Loucy (cell line): ENCODE measurements at regions not wholly inside any gene's neighbourhood (a gene's known extent, or its start where the extent isn't known, plus 50 kb on each side); places are given as distances from the start of the nearest gene placed in this dataset.

Experiments used
- H2AFZ ChIP-seq: fragments of 200-600 bp; sonication (generic); 2 replicates; pipeline ENCODE4 v1.6.0; 2016; ENCODE audit warnings: antibody characterized with exemption, mild to moderate bottlenecking, low read length, moderate library complexity
- H3F3A ChIP-seq: fragments of 200-600 bp; 2 replicates; pipeline ENCODE4 v1.6.0; 2016; ENCODE audit warnings: antibody characterized with exemption, low read depth, mild to moderate bottlenecking
- H3K27me3 ChIP-seq: fragments of 200-600 bp; sonication (generic); 2 replicates; pipeline ENCODE4 v1.6.1; 2014; ENCODE audit warnings: low read length, mild to moderate bottlenecking; ENCODE audit not compliant: insufficient read depth, poor library complexity, severe bottlenecking
- H3K36me3 ChIP-seq: fragments of 200-600 bp; sonication (generic); 2 replicates; pipeline ENCODE4 v1.6.1; 2016; ENCODE audit warnings: low read length; ENCODE audit not compliant: insufficient read depth
- H3K4me1 ChIP-seq: fragments of 200-600 bp; sonication (generic); 2 replicates; pipeline ENCODE4 v1.5.1; 2014; ENCODE audit warnings: low read length, mild to moderate bottlenecking; ENCODE audit not compliant: insufficient read depth, poor library complexity, severe bottlenecking
- H3K4me2 ChIP-seq: fragments of 200-600 bp; sonication (generic); 2 replicates; pipeline ENCODE4 v1.6.0; 2014; ENCODE audit warnings: antibody characterized with exemption, low read length, low read depth, mild to moderate bottlenecking; ENCODE audit not compliant: poor library complexity, severe bottlenecking
- H3K4me3 ChIP-seq: fragments of 200-600 bp; sonication (generic); 2 replicates; pipeline ENCODE4 v1.5.1; 2014; ENCODE audit warnings: low read length, mild to moderate bottlenecking, mixed read lengths; ENCODE audit not compliant: poor library complexity, severe bottlenecking
- H3K79me2 ChIP-seq: fragments of 200-600 bp; sonication (generic); 2 replicates; pipeline ENCODE4 v1.6.1; 2014; ENCODE audit warnings: low read length; ENCODE audit not compliant: insufficient read depth
- H3K9ac ChIP-seq: fragments of 200-600 bp; sonication (generic); 2 replicates; pipeline ENCODE4 v1.6.0; 2014; ENCODE audit warnings: mild to moderate bottlenecking, low read depth, low read length, moderate library complexity; ENCODE audit not compliant: poor library complexity, severe bottlenecking
- H3K9me2 ChIP-seq: fragments of 200-600 bp; sonication (generic); replicated peaks from 2 replicates; pipeline ENCODE4 v1.6.1; 2016; ENCODE audit warnings: low read depth, low read length, mixed read lengths
- H3K9me3 ChIP-seq: fragments of 200-600 bp; sonication (generic); 2 replicates; pipeline ENCODE4 v1.6.1; 2014; ENCODE audit warnings: mild to moderate bottlenecking, antibody characterized with exemption, low read length, low read depth; ENCODE audit not compliant: insufficient read depth
- H4K20me1 ChIP-seq: fragments of 200-600 bp; sonication (generic); 2 replicates; pipeline ENCODE4 v1.6.0; 2014; ENCODE audit warnings: antibody characterized with exemption, low read length, mild to moderate bottlenecking; ENCODE audit not compliant: insufficient read depth, poor library complexity, severe bottlenecking
- CTCF ChIP-seq: fragments of 200-600 bp; sonication (generic); conservative IDR thresholded peaks from 2 replicates; pipeline ENCODE4 v1.5.1; 2014; ENCODE audit warnings: mild to moderate bottlenecking, antibody characterized with exemption, low read length
- EZH2phosphoT487 ChIP-seq: fragments of 200-600 bp; IDR thresholded peaks from 2 replicates; pipeline ENCODE4 v1.6.1; 2018; ENCODE audit warnings: antibody characterized with exemption, mild to moderate bottlenecking, moderate library complexity, borderline replicate concordance

GRCh38 chr7:94297397-94297838, 97.3 kb upstream of the COL1A2 start:
- H3K4me2 ChIP-seq = no peak overlapping the region
- no peaks in the 10 kb centered on the region for H3K79me2 ChIP-seq
- H3K36me3 ChIP-seq = no peaks in the 10 kb centered on the region
- H3F3A ChIP-seq = no peaks in the 10 kb centered on the region
- H3K4me3 ChIP-seq = no peak overlapping the region
- H3K9ac ChIP-seq = no peak overlapping the region
- H3K9me3 ChIP-seq = no peaks in the 10 kb centered on the region
- no peaks in the 10 kb centered on the region for H3K4me1 ChIP-seq
- no peak overlapping the region for H2AFZ ChIP-seq
- H3K9me2 ChIP-seq = no peaks in the 10 kb centered on the region
- no peaks in the 10 kb centered on the region for H3K27me3 ChIP-seq
- H4K20me1 ChIP-seq = no peaks in the 10 kb centered on the region
- TF ChIP-seq EZH2phosphoT487 (no peak), CTCF (no peak)

DNA sequence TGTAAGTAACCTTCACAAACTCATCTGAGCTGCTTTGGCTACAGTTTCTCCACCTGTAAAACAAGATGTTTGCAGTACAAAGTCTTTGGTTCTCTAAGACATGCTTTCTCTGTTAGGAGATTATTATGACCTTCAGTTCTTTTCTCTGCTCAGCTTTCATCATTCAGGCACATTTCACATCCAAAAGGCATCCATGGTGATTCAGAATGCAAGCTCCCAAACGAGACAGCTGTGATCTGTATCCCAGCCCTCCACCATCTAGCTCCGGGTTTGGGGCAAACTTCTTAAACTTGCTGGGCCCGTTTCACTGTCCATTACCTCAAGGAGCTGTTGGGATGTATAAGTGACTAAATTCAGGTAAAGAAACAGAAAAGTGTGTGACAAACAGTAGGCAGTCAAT, 95.8 kb upstream of the COL1A2 start:
- TF ChIP-seq EZH2phosphoT487 (no peak), CTCF (no peak)
- no peak overlapping the region for H2AFZ ChIP-seq

GRCh38 chr7:94300176-94300835, 94.4 kb upstream of the COL1A2 start:
- H3K4me2 ChIP-seq = no peak overlapping the region
- no peak overlapping the region for H3K9ac ChIP-seq
- H3K4me3 ChIP-seq = no peak overlapping the region
- TF ChIP-seq CTCF (no peak), EZH2phosphoT487 (no peak)
- no peaks in the 10 kb centered on the region for H4K20me1 ChIP-seq
- no peak overlapping the region for H2AFZ ChIP-seq
- H3K79me2 ChIP-seq = no peaks in the 10 kb centered on the region
- no peaks in the 10 kb centered on the region for H3K4me1 ChIP-seq
- no peaks in the 10 kb centered on the region for H3K9me3 ChIP-seq
- H3K36me3 ChIP-seq = no peaks in the 10 kb centered on the region
- no peaks in the 10 kb centered on the region for H3K27me3 ChIP-seq
- H3F3A ChIP-seq = no peaks in the 10 kb centered on the region
- H3K9me2 ChIP-seq = no peaks in the 10 kb centered on the region

More for the DNA sequence above, 95.8 kb upstream of the COL1A2 start:
- H3K27me3 ChIP-seq = no peaks in the 10 kb centered on the region
- H3K9me3 ChIP-seq = no peaks in the 10 kb centered on the region
- no peaks in the 10 kb centered on the region for H3F3A ChIP-seq
- no peaks in the 10 kb centered on the region for H4K20me1 ChIP-seq
- H3K36me3 ChIP-seq = no peaks in the 10 kb centered on the region
- no peak overlapping the region for H3K4me3 ChIP-seq
- no peaks in the 10 kb centered on the region for H3K9me2 ChIP-seq
- H3K4me2 ChIP-seq = no peak overlapping the region
- no peaks in the 10 kb centered on the region for H3K4me1 ChIP-seq
- H3K9ac ChIP-seq = no peak overlapping the region
- H3K79me2 ChIP-seq = no peaks in the 10 kb centered on the region
